H1 (cell line): ENCODE measurements at regions not wholly inside any gene's neighbourhood (a gene's known extent, or its start where the extent isn't known, plus 50 kb on each side); places are given as distances from the start of the nearest gene placed in this dataset.

Source experiments
- CTCF ChIA-PET: fragments of 300-600 bp; sonication (Branson Sonifier 250); formaldehyde crosslinking; loops from one replicate; lab custom pipeline; 2021; ENCODE audit not compliant: partially characterized antibody; lab: Charles Lee
- POLR2A ChIA-PET: fragments of 300-600 bp; sonication (Branson Sonifier 250); formaldehyde crosslinking; loops from one replicate; lab custom pipeline; 2021; ENCODE audit warnings: inconsistent platforms; ENCODE audit not compliant: partially characterized antibody; lab: Charles Lee
- DNase-seq, 2 experiments: peaks; one replicate each; pipeline versions ENCODE4 v3.0.0 to v3.0.0-alpha.2; 2010 to 2022; ENCODE audit warnings: low spot score in 2 of 2, low read depth in 1 of 2, mixed read lengths in 1 of 2
- FAIRE-seq: peaks from 2 replicates; lab custom pipeline; 2011; peaks lifted over from hg19 to GRCh38; lab: Jason Lieb, UNC
- H2AFZ ChIP-seq: 2 replicates; pipeline ENCODE4 v1.8.1; 2012; ENCODE audit warnings: low read length, inconsistent platforms
- H2AK5ac ChIP-seq: 2 replicates; pipeline ENCODE4 v1.6.1; 2013; ENCODE audit warnings: low read depth, low read length
- H2BK120ac ChIP-seq: replicated peaks from 2 replicates; pipeline ENCODE3; 2013; ENCODE audit warnings: low read depth, low read length, inconsistent platforms
- H2BK12ac ChIP-seq: 2 replicates; pipeline ENCODE4 v1.6.1; 2013; ENCODE audit warnings: low read depth, low read length
- H2BK15ac ChIP-seq: 2 replicates; pipeline ENCODE4 v1.6.1; 2013; ENCODE audit warnings: low read length
- H2BK20ac ChIP-seq: 2 replicates; pipeline ENCODE4 v1.6.1; 2013; ENCODE audit warnings: low read length
- H2BK5ac ChIP-seq: 2 replicates; pipeline ENCODE4 v1.6.1; 2013; ENCODE audit warnings: low read depth, low read length
- H3K14ac ChIP-seq: 2 replicates; pipeline ENCODE4 v1.6.1; 2013; ENCODE audit warnings: inconsistent platforms; ENCODE audit not compliant: insufficient read length
- H3K18ac ChIP-seq: 2 replicates; pipeline ENCODE4 v1.6.1; 2013; ENCODE audit warnings: low read length; ENCODE audit errors: extremely low read depth
- H3K23ac ChIP-seq: 2 replicates; pipeline ENCODE4 v1.6.1; 2013; ENCODE audit warnings: inconsistent platforms; ENCODE audit not compliant: insufficient read length
- H3K23me2 ChIP-seq: 2 replicates; pipeline ENCODE4 v1.6.1; 2013; ENCODE audit warnings: low read depth, low read length
- H3K27ac ChIP-seq: 2 replicates; pipeline ENCODE4 v1.6.1; 2011; ENCODE audit warnings: low read depth, low read length, inconsistent platforms
- H3K27me3 ChIP-seq, 4 experiments: replicated peaks in 1 of 4; 1 replicate in 1 of 4; 2 replicates in 3 of 4; pipeline versions ENCODE4 v1.6.1 to v1.8.1; 2011 to 2013; ENCODE audit warnings: low read length in 3 of 4, mild to moderate bottlenecking in 3 of 4, inconsistent platforms in 2 of 4, mixed read lengths in 2 of 4, moderate library complexity in 1 of 4; ENCODE audit not compliant: control insufficient read depth in 3 of 4, insufficient read depth in 3 of 4; ENCODE audit errors: extremely low read depth in 1 of 4
- H3K36me3 ChIP-seq, 4 experiments: 2 replicates each; pipeline versions ENCODE4 v1.6.1 to v1.8.1; 2011 to 2013; ENCODE audit warnings: mild to moderate bottlenecking in 4 of 4, low read length in 3 of 4, moderate library complexity in 2 of 4, control low read depth in 1 of 4, inconsistent platforms in 1 of 4; ENCODE audit not compliant: insufficient read depth in 4 of 4, control insufficient read depth in 2 of 4
- H3K4ac ChIP-seq: replicated peaks from 2 replicates; pipeline ENCODE3; 2013; ENCODE audit warnings: low read length, low read depth, mixed read lengths, inconsistent platforms; ENCODE audit not compliant: insufficient read length
- H3K4me1 ChIP-seq, 4 experiments: replicated peaks in 1 of 4; 1 replicate in 1 of 4; 2 replicates in 3 of 4; pipeline versions ENCODE4 v1.6.1 to v1.8.1; 2011 to 2013; ENCODE audit warnings: low read length in 3 of 4, inconsistent platforms in 2 of 4, mixed read lengths in 1 of 4; ENCODE audit not compliant: insufficient read depth in 4 of 4, control insufficient read depth in 3 of 4
- H3K4me2 ChIP-seq, 2 experiments: 2 replicates each; pipeline versions ENCODE4 v1.6.1 to v1.8.1; 2011 to 2013; ENCODE audit warnings: low read depth in 2 of 2, low read length in 2 of 2, control low read depth in 1 of 2, inconsistent platforms in 1 of 2, mild to moderate bottlenecking in 1 of 2; ENCODE audit not compliant: insufficient read depth in 1 of 2
- H3K4me3 ChIP-seq, 4 experiments: fragments of 200-600, 300-600 bp in 1 of 4; sonication (generic), shearing (Covaris generic), sonication (Bioruptor Twin) in 1 of 4; 2 replicates each; pipeline versions ENCODE4 v1.5.1 to v1.8.1; 2011 to 2016; ENCODE audit warnings: low read length in 4 of 4, low read depth in 3 of 4, control low read depth in 2 of 4, inconsistent platforms in 2 of 4, mild to moderate bottlenecking in 2 of 4, mixed read lengths in 1 of 4, moderate library complexity in 1 of 4; ENCODE audit not compliant: insufficient read depth in 2 of 4; ENCODE audit errors: extremely low read depth in 1 of 4
- H3K56ac ChIP-seq: replicated peaks from 2 replicates; pipeline ENCODE3; 2013; ENCODE audit warnings: low read depth, mild to moderate bottlenecking, mixed read lengths, low read length, inconsistent platforms; ENCODE audit not compliant: insufficient read length
- H3K79me1 ChIP-seq: 2 replicates; pipeline ENCODE4 v1.6.1; 2013; ENCODE audit warnings: low read depth, low read length, control low read depth
- H3K79me2 ChIP-seq, 2 experiments: 2 replicates each; pipeline versions ENCODE4 v1.6.1 to v1.8.1; 2012 to 2013; ENCODE audit warnings: low read length in 2 of 2, mild to moderate bottlenecking in 2 of 2, inconsistent platforms in 1 of 2; ENCODE audit not compliant: insufficient read depth in 2 of 2, control insufficient read depth in 1 of 2
- H3K9ac ChIP-seq, 4 experiments: replicated peaks in 1 of 4; 1 replicate in 1 of 4; 2 replicates in 3 of 4; pipeline versions ENCODE4 v1.6.1 to v1.8.1; 2011 to 2013; ENCODE audit warnings: low read depth in 3 of 4, low read length in 3 of 4, control low read depth in 2 of 4, mild to moderate bottlenecking in 2 of 4, moderate library complexity in 2 of 4, inconsistent platforms in 1 of 4; ENCODE audit errors: extremely low read depth in 1 of 4
- H3K9me3 ChIP-seq, 2 experiments: 2 replicates each; pipeline versions ENCODE4 v1.6.1 to v1.8.1; 2012 to 2013; ENCODE audit warnings: mild to moderate bottlenecking in 2 of 2, moderate library complexity in 2 of 2, control low read depth in 1 of 2, inconsistent platforms in 1 of 2, low read depth in 1 of 2, low read length in 1 of 2, mixed read lengths in 1 of 2; ENCODE audit not compliant: insufficient read depth in 2 of 2
- H4K20me1 ChIP-seq, 2 experiments: replicated peaks in 1 of 2; 2 replicates each; pipeline versions ENCODE3 to v1.8.1; 2011 to 2013; ENCODE audit warnings: inconsistent platforms in 2 of 2, low read length in 2 of 2, mild to moderate bottlenecking in 1 of 2; ENCODE audit not compliant: insufficient read depth in 2 of 2, control insufficient read depth in 1 of 2
- H4K5ac ChIP-seq: 2 replicates; pipeline ENCODE4 v1.6.1; 2013; ENCODE audit warnings: low read length, low read depth, mixed read lengths, inconsistent platforms; ENCODE audit not compliant: insufficient read length
- H4K8ac ChIP-seq: 2 replicates; pipeline ENCODE4 v1.8.0; 2013; ENCODE audit warnings: mild to moderate bottlenecking, moderate library complexity, low read length, inconsistent platforms; ENCODE audit not compliant: insufficient read depth; ENCODE audit errors: extremely low read depth
- H4K91ac ChIP-seq: replicated peaks from 2 replicates; pipeline ENCODE3; 2013; ENCODE audit warnings: low read length, mixed read lengths, inconsistent platforms; ENCODE audit not compliant: insufficient read length
- BRCA1 ChIP-seq: IDR thresholded peaks from 2 replicates; pipeline ENCODE4 v1.6.1; 2012; ENCODE audit warnings: low read depth, low read length, improper control_type of control experiment
- CHD1 ChIP-seq: IDR thresholded peaks from 2 replicates; pipeline ENCODE4 v1.6.1; 2012; ENCODE audit warnings: low read depth, low read length, improper control_type of control experiment
- EP300 ChIP-seq, 2 experiments: IDR thresholded peaks; 1 replicate in 1 of 2; 2 replicates in 1 of 2; pipeline ENCODE4 v1.6.1; 2011 to 2012; ENCODE audit warnings: low read depth in 2 of 2, low read length in 2 of 2, mild to moderate bottlenecking in 2 of 2, borderline replicate concordance in 1 of 2, inconsistent platforms in 1 of 2, moderate library complexity in 1 of 2
- EZH2 ChIP-seq: fragments of 200-600 bp; sonication (generic); IDR thresholded peaks from 2 replicates; pipeline ENCODE4 v1.7.1; 2012; ENCODE audit warnings: low read depth, mild to moderate bottlenecking, moderate library complexity, low read length, inconsistent platforms; ENCODE audit not compliant: severe bottlenecking
- GTF2F1 ChIP-seq: IDR thresholded peaks from 2 replicates; pipeline ENCODE4 v1.6.1; 2012; ENCODE audit warnings: low read depth, low read length, improper control_type of control experiment, borderline replicate concordance
- JUND ChIP-seq: IDR thresholded peaks from 2 replicates; pipeline ENCODE4 v1.6.1; 2011; ENCODE audit warnings: mild to moderate bottlenecking, improper control_type of control experiment, low read length
- TAF1 ChIP-seq: IDR thresholded peaks from 2 replicates; pipeline ENCODE4 v1.6.1; 2011; ENCODE audit warnings: mild to moderate bottlenecking, low read depth, low read length
- ZNF274 ChIP-seq: IDR thresholded peaks from 2 replicates; pipeline ENCODE4 v1.7.0; 2012; ENCODE audit warnings: low read length, borderline replicate concordance; ENCODE audit errors: extremely low read depth
- WGBS, 2 experiments: shearing (Covaris generic) in 1 of 2; methylation state at CpG; one replicate each; pipeline versions ENCODE4 v1.1.6 to v1.1.7; 2013 to 2015; ENCODE audit warnings: low lambda C conversion rate in 2 of 2, mixed read lengths in 2 of 2, inconsistent platforms in 1 of 2, low coverage in 1 of 2, missing lambda C conversion rate in 1 of 2; ENCODE audit not compliant: insufficient replicate concordance in 2 of 2, insufficient coverage in 1 of 2, insufficient read length in 1 of 2; ENCODE audit errors: extremely low coverage in 1 of 2, missing lambda C conversion rate in 1 of 2; 5-methylcytosine and 5-hydroxymethylcytosine counted together

GRCh38 chr18:44424645-44425035, 256.0 kb upstream of the SETBP1 start:
- no peak overlapping the region for H3K4me2 ChIP-seq
- H3K4me3 ChIP-seq, result no peak overlapping the region
- H3K4ac ChIP-seq, result no peak overlapping the region
- H2BK5ac ChIP-seq, result no peak overlapping the region
- no peaks in the 10 kb centered on the region for H4K20me1 ChIP-seq
- H3K56ac ChIP-seq, result no peak overlapping the region
- no peaks in the 10 kb centered on the region for H3K79me1 ChIP-seq
- no peaks in the 10 kb centered on the region for H3K23me2 ChIP-seq
- no peak overlapping the region for H2BK120ac ChIP-seq
- H3K27ac ChIP-seq, result no peak overlapping the region
- H2BK20ac ChIP-seq, result no peak overlapping the region
- no peak overlapping the region for H2BK12ac ChIP-seq
- POLR2A ChIA-PET, result no interaction called here
- H3K9me3 ChIP-seq, result no peaks in the 10 kb centered on the region
- DNase-seq (no peak), FAIRE-seq (no peak)
- no peaks in the 10 kb centered on the region; a peak in 3 of 7 replicates for H3K27me3 ChIP-seq
- H4K8ac ChIP-seq, result no peak overlapping the region
- no peak overlapping the region for H2AK5ac ChIP-seq
- H4K91ac ChIP-seq, result no peak overlapping the region
- no peak overlapping the region for H3K9ac ChIP-seq
- H3K36me3 ChIP-seq, result no peaks in the 10 kb centered on the region
- H2AFZ ChIP-seq, result no peak overlapping the region
- no peaks in the 10 kb centered on the region for H3K79me2 ChIP-seq
- 88% methylated on average over 2 of the region's 2 CpGs; no CpG with 5 or more reads in 1 of the 2 experiments for WGBS, 2 experiments
- CTCF ChIA-PET, result no interaction called here
- no peak overlapping the region for H3K14ac ChIP-seq
- no peak overlapping the region for H3K23ac ChIP-seq
- H4K5ac ChIP-seq, result no peak overlapping the region
- peaks cover 0 to 4% (median 2%) of the 10 kb centered on the region in 4 experiments; a peak in 1 of 7 replicates for H3K4me1 ChIP-seq
- H2BK15ac ChIP-seq, result no peak overlapping the region
- no peak overlapping the region for H3K18ac ChIP-seq
- TF ChIP-seq GTF2F1 (no peak), CHD1 (no peak), JUND (no peak), EP300 (IDR thresholded peaks at IDR 0.05; ENCODE audit: borderline replicate concordance in 1 of 2, low read depth in 2 of 2, low read length in 2 of 2) (no peak), TAF1 (no peak), EZH2 (no peak), ZNF274 (no peak), BRCA1 (no peak)
